ENCODE measurements at regions not wholly inside any gene's neighbourhood (a gene's known extent, or its start where the extent isn't known, plus 50 kb on each side); places are given as distances from the start of the nearest gene placed in this dataset.

DNA sequence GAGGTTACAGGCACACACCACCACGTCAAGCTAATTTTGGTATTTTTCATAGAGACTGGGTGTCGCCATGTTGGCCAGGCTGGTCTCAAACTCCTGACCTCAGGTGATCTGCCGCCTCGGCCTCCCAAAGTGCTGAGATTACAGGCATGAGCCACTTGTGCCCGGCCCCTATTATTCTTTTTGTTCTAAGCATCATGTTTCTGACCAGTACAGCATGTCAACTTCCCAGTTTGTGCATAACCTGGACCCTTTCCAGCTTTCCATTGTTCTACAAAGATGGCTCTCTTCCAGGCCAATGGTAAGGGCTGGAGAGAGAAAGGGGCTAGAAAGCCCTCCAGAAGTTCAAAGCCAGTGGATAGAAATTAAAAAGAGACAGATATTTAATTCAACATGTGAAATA, 91.3 kb upstream of the TNFAIP3 start:
- TF ChIP-seq CREB1 (IDR thresholded peaks at IDR 0.05) (no peak), GABPA (IDR thresholded peaks at IDR 0.05; ENCODE audit: borderline replicate concordance, insufficient read depth, low read length) (no peak), KDM1A (IDR thresholded peaks at IDR 0.05; ENCODE audit: borderline replicate concordance, low read length) (no peak), SRF (IDR thresholded peaks at IDR 0.05; ENCODE audit: low read depth, low read length) (no peak), JUND (IDR thresholded peaks at IDR 0.05; ENCODE audit: low read length) (no peak), KDM4A (IDR thresholded peaks at IDR 0.05; ENCODE audit: low read depth, low read length, severe bottlenecking) (no peak), RFX5 (IDR thresholded peaks at IDR 0.05; ENCODE audit: borderline replicate concordance, low read depth, low read length) (no peak), EZH2 (IDR thresholded peaks at IDR 0.05; ENCODE audit: low read depth, low read length, severe bottlenecking) (no peak), TAF1 (IDR thresholded peaks at IDR 0.05; ENCODE audit: low read depth, low read length) (no peak), E2F6 (IDR thresholded peaks at IDR 0.05) (no peak), FOSL1 (IDR thresholded peaks at IDR 0.05; ENCODE audit: insufficient read depth, low read depth, low read length) (no peak), NANOG (IDR thresholded peaks at IDR 0.05; ENCODE audit: insufficient read depth, low read depth, low read length, poor library complexity, severe bottlenecking) (no peak), POLR2AphosphoS5 (IDR thresholded peaks at IDR 0.05; ENCODE audit: low read depth, low read length) (no peak)
- no peaks in the 10 kb centered on the region for H3K79me2 ChIP-seq (ENCODE audit: control insufficient read depth in 1 of 2, insufficient read depth in 2 of 2, low read length in 2 of 2)
- no peak overlapping the region for H2BK15ac ChIP-seq (ENCODE audit: low read length)
- H4K20me1 ChIP-seq (replicated peaks in 1 of 2; ENCODE audit: control insufficient read depth in 1 of 2, insufficient read depth in 2 of 2, low read length in 2 of 2): no peaks in the 10 kb centered on the region
- H3K23me2 ChIP-seq (ENCODE audit: low read depth, low read length): no peaks in the 10 kb centered on the region
- H4K8ac ChIP-seq (ENCODE audit: extremely low read depth, insufficient read depth, low read length): no peak overlapping the region; the same call in 1 of the 2 replicates
- no peak overlapping the region for H2BK12ac ChIP-seq (ENCODE audit: low read depth, low read length)
- no peak overlapping the region for H3K27ac ChIP-seq (ENCODE audit: low read depth, low read length)
- H3K18ac ChIP-seq (ENCODE audit: extremely low read depth, low read length): no peak overlapping the region
- H2BK20ac ChIP-seq (ENCODE audit: low read length): no peak overlapping the region
- no peaks in the 10 kb centered on the region for H3K79me1 ChIP-seq (ENCODE audit: low read depth, low read length)
- H3K9ac ChIP-seq (replicated peaks in 1 of 4; ENCODE audit: extremely low read depth in 1 of 4, low read depth in 3 of 4, low read length in 3 of 4): no peak overlapping the region
- H3K23ac ChIP-seq (ENCODE audit: insufficient read length): no peak overlapping the region
- H2BK5ac ChIP-seq (ENCODE audit: low read depth, low read length): no peak overlapping the region
- H3K9me3 ChIP-seq (ENCODE audit: insufficient read depth in 2 of 2, low read depth in 1 of 2, low read length in 1 of 2): no peaks in the 10 kb centered on the region
- H3K4ac ChIP-seq (replicated peaks; ENCODE audit: insufficient read length, low read depth, low read length): no peak overlapping the region
- no peak overlapping the region for H3K56ac ChIP-seq (replicated peaks; ENCODE audit: insufficient read length, low read depth, low read length)
- ChIA-PET POLR2A (ENCODE audit: partially characterized antibody) (no interaction called here), CTCF (ENCODE audit: partially characterized antibody) (interaction anchor here (0.9 to 1.5 kb wide), 4 partner anchors 16 to 92 kb away, joined by 3 read pairs; partner anchors contain the start of gene TNFAIP3)
- H2BK120ac ChIP-seq (replicated peaks; ENCODE audit: low read depth, low read length): no peak overlapping the region
- no peak overlapping the region for H2AK5ac ChIP-seq (ENCODE audit: low read depth, low read length)
- H2AFZ ChIP-seq (ENCODE audit: low read length): no peak overlapping the region
- FAIRE-seq (no peak), DNase-seq (ENCODE audit: low read depth in 1 of 2, low spot score in 2 of 2) (no peak)
- no peaks in the 10 kb centered on the region for H3K27me3 ChIP-seq (replicated peaks in 1 of 4; ENCODE audit: control insufficient read depth in 3 of 4, extremely low read depth in 1 of 4, insufficient read depth in 3 of 4, low read length in 3 of 4)
- no peak overlapping the region for H4K91ac ChIP-seq (replicated peaks; ENCODE audit: insufficient read length, low read length)
- H3K14ac ChIP-seq (ENCODE audit: insufficient read length): no peak overlapping the region
- no peak overlapping the region for H3K4me2 ChIP-seq (ENCODE audit: insufficient read depth in 1 of 2, low read depth in 2 of 2, low read length in 2 of 2)
- no peak overlapping the region for H4K5ac ChIP-seq (ENCODE audit: insufficient read length, low read depth, low read length)
- no peak overlapping the region for H3K4me3 ChIP-seq (ENCODE audit: extremely low read depth in 1 of 4, insufficient read depth in 2 of 4, low read depth in 3 of 4, low read length in 4 of 4)
- WGBS, 2 experiments (ENCODE audit: extremely low coverage in 1 of 2, insufficient coverage in 1 of 2, insufficient read length in 1 of 2, insufficient replicate concordance in 2 of 2, low coverage in 1 of 2, low lambda C conversion rate in 2 of 2, missing lambda C conversion rate in 1 of 2): 95% methylated on average over 5 of the region's 5 CpGs; no CpG with 5 or more reads in 1 of the 2 experiments
- H3K4me1 ChIP-seq (replicated peaks in 1 of 4; ENCODE audit: control insufficient read depth in 3 of 4, insufficient read depth in 4 of 4, low read length in 3 of 4): no peaks in the 10 kb centered on the region
- no peaks in the 10 kb centered on the region for H3K36me3 ChIP-seq (ENCODE audit: control insufficient read depth in 2 of 4, insufficient read depth in 4 of 4, low read length in 3 of 4)

All from H1 (cell line).